Smooth muscle cell (in vitro differentiated cells): ENCODE measurements at regions not wholly inside any gene's neighbourhood (a gene's known extent, or its start where the extent isn't known, plus 50 kb on each side); places are given as distances from the start of the nearest gene placed in this dataset.
A peak's percentile ranks its signal among the peaks of the same experiment; 100 is the strongest.

Experiments used
- DNase-seq: peaks from one replicate; lab custom pipeline; 2025; ENCODE audit not compliant: unreplicated experiment; lab: John Stamatoyannopoulos, UW
- H2AFZ ChIP-seq: fragments of 200-600 bp; sonication (generic); 2 replicates; pipeline ENCODE4 v1.6.0; 2016; ENCODE audit warnings: antibody characterized with exemption, low read depth, mild to moderate bottlenecking
- H3F3A ChIP-seq: fragments of 200-600 bp; sonication (generic); 2 replicates; pipeline ENCODE4 v1.6.0; 2017; ENCODE audit warnings: antibody characterized with exemption, low read depth
- H3K27ac ChIP-seq: fragments of 200-600 bp; sonication (generic); 2 replicates; pipeline ENCODE4 v1.5.1; 2016; ENCODE audit warnings: low read depth, mild to moderate bottlenecking
- H3K27me3 ChIP-seq: fragments of 200-600 bp; sonication (generic); 2 replicates; pipeline ENCODE4 v1.6.1; 2016; ENCODE audit warnings: low read depth, mild to moderate bottlenecking
- H3K36me3 ChIP-seq: fragments of 200-600 bp; sonication (generic); 2 replicates; pipeline ENCODE4 v1.5.1; 2016; ENCODE audit warnings: low read depth
- H3K4me1 ChIP-seq: fragments of 200-600 bp; sonication (generic); 2 replicates; pipeline ENCODE4 v1.5.1; 2016; ENCODE audit warnings: low read depth
- H3K4me2 ChIP-seq: fragments of 200-600 bp; sonication (generic); 2 replicates; pipeline ENCODE4 v1.6.0; 2016; ENCODE audit warnings: mild to moderate bottlenecking
- H3K4me3 ChIP-seq: fragments of 200-600 bp; sonication (generic); 2 replicates; pipeline ENCODE4 v1.5.1; 2016; ENCODE audit warnings: mild to moderate bottlenecking
- H3K79me2 ChIP-seq: fragments of 200-600 bp; sonication (generic); 2 replicates; pipeline ENCODE4 v1.6.0; 2016; ENCODE audit warnings: low read depth, mild to moderate bottlenecking
- H3K9ac ChIP-seq: fragments of 200-600 bp; sonication (generic); 2 replicates; pipeline ENCODE4 v1.6.0; 2016; ENCODE audit warnings: low read depth
- H3K9me3 ChIP-seq: fragments of 200-600 bp; sonication (generic); replicated peaks from 2 replicates; pipeline ENCODE4 v1.5.1; 2016; ENCODE audit warnings: low read depth
- H4K20me1 ChIP-seq: fragments of 200-600 bp; sonication (generic); 2 replicates; pipeline ENCODE4 v1.6.0; 2016; ENCODE audit warnings: low read depth
- WGBS: methylation state at CpG from one replicate; pipeline ENCODE4 v1.1.7; 2016; ENCODE audit warnings: low lambda C conversion rate; 5-methylcytosine and 5-hydroxymethylcytosine counted together
- TF ChIP-seq, protein P1 (sequence below): fragments of 200-600 bp; sonication (generic); IDR thresholded peaks from 2 replicates; pipeline ENCODE4 v1.5.1; 2017; ENCODE audit warnings: borderline replicate concordance, mild to moderate bottlenecking, antibody characterized with exemption; ENCODE audit not compliant: insufficient read depth, poor library complexity, severe bottlenecking

- Histone ChIP-seq H3K4me3 (no peak overlapping the region), H3F3A (peaks cover 5% of the 10 kb centered on the region), H3K9ac (no peak overlapping the region), H3K9me3 (no peaks in the 10 kb centered on the region), H4K20me1 (no peaks in the 10 kb centered on the region), H3K27me3 (no peaks in the 10 kb centered on the region), H3K27ac (no peak overlapping the region), H3K4me1 (no peaks in the 10 kb centered on the region), H3K36me3 (no peaks in the 10 kb centered on the region), H2AFZ (no peak overlapping the region), H3K79me2 (no peaks in the 10 kb centered on the region), H3K4me2 (no peak overlapping the region)
- 97% methylated on average over 2 of the region's 2 CpGs for WGBS
- TF ChIP-seq, protein P1, sequence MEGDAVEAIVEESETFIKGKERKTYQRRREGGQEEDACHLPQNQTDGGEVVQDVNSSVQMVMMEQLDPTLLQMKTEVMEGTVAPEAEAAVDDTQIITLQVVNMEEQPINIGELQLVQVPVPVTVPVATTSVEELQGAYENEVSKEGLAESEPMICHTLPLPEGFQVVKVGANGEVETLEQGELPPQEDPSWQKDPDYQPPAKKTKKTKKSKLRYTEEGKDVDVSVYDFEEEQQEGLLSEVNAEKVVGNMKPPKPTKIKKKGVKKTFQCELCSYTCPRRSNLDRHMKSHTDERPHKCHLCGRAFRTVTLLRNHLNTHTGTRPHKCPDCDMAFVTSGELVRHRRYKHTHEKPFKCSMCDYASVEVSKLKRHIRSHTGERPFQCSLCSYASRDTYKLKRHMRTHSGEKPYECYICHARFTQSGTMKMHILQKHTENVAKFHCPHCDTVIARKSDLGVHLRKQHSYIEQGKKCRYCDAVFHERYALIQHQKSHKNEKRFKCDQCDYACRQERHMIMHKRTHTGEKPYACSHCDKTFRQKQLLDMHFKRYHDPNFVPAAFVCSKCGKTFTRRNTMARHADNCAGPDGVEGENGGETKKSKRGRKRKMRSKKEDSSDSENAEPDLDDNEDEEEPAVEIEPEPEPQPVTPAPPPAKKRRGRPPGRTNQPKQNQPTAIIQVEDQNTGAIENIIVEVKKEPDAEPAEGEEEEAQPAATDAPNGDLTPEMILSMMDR, result no peak
- no peak for DNase-seq
Observed at GRCh38 chr13:50435011-50435410, 408.5 kb downstream of the DLEU7 start.

GRCh38 chr13:50437252-50437651 lies 406.2 kb downstream of the DLEU7 start:
- peak overlapping the region; percentile 35 for H3K4me2 ChIP-seq
- 13% methylated on average over 1 of the region's 1 CpG for WGBS
- H3K36me3 ChIP-seq, result no peaks in the 10 kb centered on the region
- no peak overlapping the region for H2AFZ ChIP-seq
- H3K9ac ChIP-seq, result no peak overlapping the region
- no peaks in the 10 kb centered on the region for H3K27me3 ChIP-seq
- no peaks in the 10 kb centered on the region for H3K79me2 ChIP-seq
- no peak for DNase-seq
- no peaks in the 10 kb centered on the region for H4K20me1 ChIP-seq
- TF ChIP-seq, protein P1, result no peak
- peaks cover 5% of the 10 kb centered on the region for H3F3A ChIP-seq
- H3K4me1 ChIP-seq, result no peaks in the 10 kb centered on the region
- H3K9me3 ChIP-seq, result no peaks in the 10 kb centered on the region
- H3K4me3 ChIP-seq, result no peak overlapping the region
- H3K27ac ChIP-seq, result peak overlapping the region; percentile 16

GRCh38 chr13:50438351-50438750 lies 405.1 kb downstream of the DLEU7 start:
- TF ChIP-seq, protein P1, result no peak
- DNase-seq, result no peak
- Histone ChIP-seq H3K27ac (no peak overlapping the region), H3K4me3 (no peak overlapping the region), H3K9ac (no peak overlapping the region), H2AFZ (no peak overlapping the region), H3K4me2 (no peak overlapping the region), H3K36me3 (no peaks in the 10 kb centered on the region), H3K9me3 (no peaks in the 10 kb centered on the region), H3K4me1 (no peaks in the 10 kb centered on the region), H3K79me2 (no peaks in the 10 kb centered on the region), H3F3A (peaks cover 4% of the 10 kb centered on the region), H3K27me3 (no peaks in the 10 kb centered on the region), H4K20me1 (no peaks in the 10 kb centered on the region)
- WGBS, result 82% methylated on average over 1 of the region's 1 CpG

- WGBS, result 42% methylated on average over 1 of the region's 1 CpG
Observed at GRCh38 chr13:50441130-50441529, 402.4 kb downstream of the DLEU7 start.

More at GRCh38 chr13:50441130-50441529, 402.4 kb downstream of the DLEU7 start:
- H4K20me1 ChIP-seq, result no peaks in the 10 kb centered on the region
- H3K4me2 ChIP-seq, result no peak overlapping the region
- H3K4me1 ChIP-seq, result no peaks in the 10 kb centered on the region
- no peaks in the 10 kb centered on the region for H3K27me3 ChIP-seq
- H2AFZ ChIP-seq, result no peak overlapping the region
- H3K27ac ChIP-seq, result no peak overlapping the region
- TF ChIP-seq, protein P1, result no peak
- H3K79me2 ChIP-seq, result no peaks in the 10 kb centered on the region
- no peaks in the 10 kb centered on the region for H3K36me3 ChIP-seq
- H3K9ac ChIP-seq, result no peak overlapping the region
- H3F3A ChIP-seq, result no peaks in the 10 kb centered on the region
- DNase-seq, result no peak
- H3K4me3 ChIP-seq, result no peak overlapping the region
- H3K9me3 ChIP-seq, result no peaks in the 10 kb centered on the region
